Astrocyte (in vitro differentiated cells and primary cell): ENCODE measurements at regions not wholly inside any gene's neighbourhood (a gene's known extent, or its start where the extent isn't known, plus 50 kb on each side); places are given as distances from the start of the nearest gene placed in this dataset.

Source experiments
- EZH2 ChIP-seq: IDR thresholded peaks from 2 replicates; pipeline ENCODE4 v1.6.1; 2012; ENCODE audit warnings: mild to moderate bottlenecking, low read length, inconsistent platforms; ENCODE audit not compliant: insufficient read depth
- TF ChIP-seq, protein P1 (sequence below): IDR thresholded peaks from 2 replicates; pipeline ENCODE4 v1.5.1; 2011; ENCODE audit warnings: low read depth, mild to moderate bottlenecking, inconsistent platforms, low read length, moderate library complexity; ENCODE audit not compliant: insufficient read depth

DNA sequence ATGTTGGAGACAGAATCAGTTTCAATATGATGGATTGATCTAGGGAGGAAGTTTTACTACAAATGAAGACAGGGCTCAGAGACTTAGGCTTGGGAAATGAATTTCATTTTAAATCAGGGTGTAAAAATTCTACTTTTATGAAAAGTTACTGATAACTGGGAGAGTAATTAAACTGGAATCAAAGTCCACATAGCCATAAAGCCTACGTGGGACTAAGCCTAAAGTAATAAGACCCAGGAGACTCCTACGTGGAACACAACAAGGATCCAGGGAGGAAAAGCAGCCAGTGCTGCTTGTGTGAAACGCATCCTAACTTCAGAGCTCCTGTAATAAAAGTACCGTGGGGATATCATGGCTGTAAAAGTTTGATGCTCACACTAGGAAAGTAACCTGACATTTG, 152.0 kb upstream of the MYO16 start:
- TF ChIP-seq, protein P1, sequence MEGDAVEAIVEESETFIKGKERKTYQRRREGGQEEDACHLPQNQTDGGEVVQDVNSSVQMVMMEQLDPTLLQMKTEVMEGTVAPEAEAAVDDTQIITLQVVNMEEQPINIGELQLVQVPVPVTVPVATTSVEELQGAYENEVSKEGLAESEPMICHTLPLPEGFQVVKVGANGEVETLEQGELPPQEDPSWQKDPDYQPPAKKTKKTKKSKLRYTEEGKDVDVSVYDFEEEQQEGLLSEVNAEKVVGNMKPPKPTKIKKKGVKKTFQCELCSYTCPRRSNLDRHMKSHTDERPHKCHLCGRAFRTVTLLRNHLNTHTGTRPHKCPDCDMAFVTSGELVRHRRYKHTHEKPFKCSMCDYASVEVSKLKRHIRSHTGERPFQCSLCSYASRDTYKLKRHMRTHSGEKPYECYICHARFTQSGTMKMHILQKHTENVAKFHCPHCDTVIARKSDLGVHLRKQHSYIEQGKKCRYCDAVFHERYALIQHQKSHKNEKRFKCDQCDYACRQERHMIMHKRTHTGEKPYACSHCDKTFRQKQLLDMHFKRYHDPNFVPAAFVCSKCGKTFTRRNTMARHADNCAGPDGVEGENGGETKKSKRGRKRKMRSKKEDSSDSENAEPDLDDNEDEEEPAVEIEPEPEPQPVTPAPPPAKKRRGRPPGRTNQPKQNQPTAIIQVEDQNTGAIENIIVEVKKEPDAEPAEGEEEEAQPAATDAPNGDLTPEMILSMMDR, result no peak
- TF ChIP-seq EZH2, result no peak
